ENCODE measurements at regions not wholly inside any gene's neighbourhood (a gene's known extent, or its start where the extent isn't known, plus 50 kb on each side); places are given as distances from the start of the nearest gene placed in this dataset.

GRCh38 chr6:169165561-169166300, 87.9 kb downstream of the THBS2 start:
- DNase-seq, result no peak

DNA sequence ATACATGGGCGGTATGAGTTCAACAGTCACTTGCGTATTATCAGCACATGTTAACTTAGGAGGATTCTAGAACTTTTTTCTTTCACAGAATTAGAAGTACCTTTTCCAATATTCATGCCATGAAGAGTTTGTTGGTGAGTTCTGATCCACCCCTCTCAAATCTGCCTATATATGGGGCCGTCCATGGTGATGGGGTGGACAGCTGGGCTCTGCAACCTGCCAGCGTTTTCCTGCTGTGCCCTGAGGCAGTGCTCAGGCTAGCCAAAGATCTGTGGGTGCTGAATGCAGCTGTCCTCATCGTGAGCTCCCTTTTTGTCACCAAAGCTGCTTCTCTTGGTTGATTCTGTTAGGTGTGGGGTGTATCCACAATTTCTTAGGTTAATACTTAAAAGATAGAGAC, 88.7 kb downstream of the THBS2 start:
- DNase-seq, result no peak

DNA sequence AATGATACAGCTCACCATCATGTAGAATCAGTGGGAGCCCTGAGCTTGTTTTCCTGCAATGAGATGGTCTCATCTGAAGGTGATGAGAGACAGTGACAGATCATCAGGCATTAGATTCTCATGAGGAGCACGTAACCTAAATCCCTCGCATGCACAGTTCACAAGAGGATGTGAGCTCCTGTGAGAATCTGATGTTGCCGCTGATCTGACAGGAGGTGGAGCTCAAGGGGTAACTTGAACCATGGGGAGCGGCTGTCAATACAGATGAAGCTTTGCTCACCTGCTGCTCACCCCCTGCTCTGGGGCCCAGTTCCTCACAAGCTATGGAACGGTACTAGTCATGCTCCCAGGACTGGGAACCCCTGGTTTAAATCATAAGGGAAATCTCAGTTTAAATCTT, 89.2 kb downstream of the THBS2 start:
- DNase-seq, result no peak

- DNase-seq, result no peak
Observed at GRCh38 chr6:169163411-169163901, 90.2 kb downstream of the THBS2 start.

DNA sequence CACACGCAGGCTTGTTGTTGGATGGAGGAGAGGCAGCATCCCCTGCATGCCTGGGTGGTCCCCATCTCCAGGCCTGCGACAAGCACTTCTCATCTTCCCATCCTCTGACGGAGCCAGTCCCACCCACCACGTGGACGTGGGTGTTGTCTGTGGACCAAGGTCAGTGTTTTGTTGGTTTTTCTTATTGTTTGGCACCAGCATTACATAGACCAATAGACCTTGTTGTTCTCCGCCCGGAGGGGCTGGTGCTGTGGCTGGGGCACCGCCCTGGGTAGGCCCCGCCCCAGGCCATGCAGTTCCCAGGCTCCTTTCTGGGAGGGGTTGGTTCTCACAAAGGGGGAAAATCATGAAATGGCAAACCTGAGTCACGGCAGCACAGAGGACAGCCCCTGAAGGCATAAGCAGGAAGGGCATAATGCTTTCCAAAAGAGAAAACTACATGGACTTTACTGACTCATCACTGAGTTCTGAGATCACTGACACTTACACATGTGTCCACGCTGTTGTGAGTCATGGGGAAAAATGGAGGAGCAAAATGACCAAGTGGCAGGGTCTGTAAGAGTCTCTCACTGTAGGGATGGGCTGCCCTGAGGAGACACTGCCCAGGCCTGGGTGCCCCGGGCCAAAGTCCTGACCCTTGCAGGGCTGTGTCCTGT, 90.8 kb downstream of the THBS2 start:
- DNase-seq, result no peak

DNA sequence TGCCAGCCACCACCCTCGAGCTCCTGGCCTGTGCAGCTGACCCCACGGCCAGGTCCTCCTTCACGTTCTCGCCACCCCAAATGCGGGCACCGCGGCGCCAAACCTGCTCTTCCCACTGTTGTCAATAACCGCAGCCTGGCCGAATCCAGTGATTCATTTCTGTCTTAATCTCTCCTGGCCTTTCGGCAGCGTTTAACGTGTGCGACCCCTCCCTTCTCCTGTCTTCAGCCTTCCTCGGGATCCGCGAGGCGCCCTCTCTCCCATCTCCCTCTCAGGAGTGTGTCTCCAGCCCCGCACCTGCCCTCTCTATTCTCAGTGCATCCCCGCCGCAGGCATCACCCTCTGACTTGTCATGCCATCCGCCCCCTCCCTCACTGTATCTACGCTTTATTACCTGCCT, 91.4 kb downstream of the THBS2 start:
- no peak for DNase-seq

GRCh38 chr6:169161572-169162167, 92.0 kb downstream of the THBS2 start:
- no peak for DNase-seq

DNA sequence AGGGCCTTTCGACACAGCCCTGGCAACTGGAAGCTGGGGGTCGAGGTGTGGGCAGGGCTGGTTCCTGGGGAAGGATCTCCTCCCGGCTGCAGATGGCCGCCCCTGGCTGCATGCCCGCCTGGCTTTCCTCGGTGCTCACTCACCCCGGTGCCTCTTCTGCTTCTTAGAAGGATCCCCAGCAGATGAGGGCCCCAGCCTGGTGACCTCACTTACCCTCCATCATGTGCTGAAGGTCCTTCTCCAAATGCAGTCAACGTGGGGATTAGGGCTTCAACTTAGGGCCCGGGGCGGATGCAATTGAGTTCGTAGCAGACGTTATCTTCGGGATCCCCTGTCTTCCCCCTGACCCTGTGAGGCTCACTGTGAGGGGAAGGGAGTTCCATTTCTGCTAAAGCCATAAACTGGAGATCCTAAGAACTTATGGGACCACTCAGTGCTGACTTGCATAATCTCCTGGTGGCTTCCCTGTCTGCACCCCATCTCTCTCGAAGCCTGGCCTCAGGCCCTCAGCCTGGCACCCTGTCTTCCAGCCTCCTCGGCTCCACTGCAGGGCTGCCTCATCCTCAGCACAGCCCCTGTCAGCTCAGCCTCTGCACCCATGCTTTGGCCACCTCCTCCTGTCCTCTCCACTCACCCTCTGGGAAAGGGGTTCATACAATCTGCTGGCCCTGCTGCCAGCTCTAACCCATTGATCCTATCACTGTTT, 92.6 kb downstream of the THBS2 start:
- DNase-seq, result no peak

DNA sequence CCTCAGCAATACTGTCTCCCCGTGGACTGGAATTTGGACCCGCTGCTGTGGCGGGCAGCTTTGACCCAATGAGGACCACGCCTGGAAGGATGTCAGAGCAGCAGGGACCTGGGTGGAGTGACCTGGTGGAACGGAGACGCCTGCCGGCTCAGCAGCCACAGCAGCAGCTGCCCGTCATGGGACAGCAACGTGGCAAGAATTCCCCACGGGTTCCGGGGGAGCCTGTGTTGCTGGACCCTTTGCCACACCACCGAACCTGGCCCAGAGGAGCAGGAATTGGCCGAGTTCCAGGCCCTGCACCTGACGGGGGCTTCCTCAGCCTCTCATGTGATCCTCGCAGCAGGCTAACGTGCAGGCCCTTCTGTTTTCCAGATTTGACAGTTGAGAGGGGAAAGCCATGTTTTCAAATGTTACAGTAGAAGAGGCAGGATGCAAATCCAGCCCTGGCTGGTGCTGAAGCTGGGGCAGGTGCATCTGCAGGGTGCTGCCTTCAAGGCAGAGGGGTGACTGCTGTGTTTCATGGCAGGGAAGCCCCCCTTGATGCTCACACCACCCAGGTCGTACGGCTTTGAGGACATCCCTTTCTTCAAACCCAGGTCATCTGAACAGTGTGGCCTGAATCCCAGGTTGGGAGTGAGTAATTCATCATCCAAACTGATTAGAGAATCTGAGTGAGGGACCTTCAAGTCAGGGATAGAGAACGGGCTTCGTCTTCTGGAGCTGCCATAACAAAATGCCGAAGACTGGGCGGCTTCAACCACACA, 93.4 kb downstream of the THBS2 start:
- DNase-seq, result no peak

- no peak for DNase-seq
Observed at GRCh38 chr6:169159331-169159730, 94.3 kb downstream of the THBS2 start.

DNA sequence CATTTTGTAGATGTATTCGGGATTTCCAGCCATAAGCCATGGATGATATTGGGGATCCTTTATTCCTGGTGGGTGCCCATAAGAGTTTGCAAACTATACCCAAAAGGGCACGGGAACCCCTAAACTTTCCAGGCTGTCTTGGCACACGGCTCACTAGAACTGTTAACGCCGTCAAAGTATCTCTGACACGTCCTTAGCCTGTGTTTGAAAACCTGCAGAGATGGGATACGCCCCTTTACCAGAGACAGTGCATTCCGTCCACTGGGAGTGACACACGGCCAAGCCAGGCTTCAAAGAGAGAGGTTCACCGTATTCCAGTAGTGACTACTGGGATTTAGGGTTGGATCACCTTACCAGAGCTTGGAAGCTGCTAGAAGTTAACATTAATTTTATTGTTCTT, 95.0 kb downstream of the THBS2 start:
- DNase-seq, result no peak

- DNase-seq, result no peak
Observed at GRCh38 chr6:169158174-169158573, 95.5 kb downstream of the THBS2 start.

GRCh38 chr6:169157197-169158148, 96.2 kb downstream of the THBS2 start:
- no peak for DNase-seq

DNA sequence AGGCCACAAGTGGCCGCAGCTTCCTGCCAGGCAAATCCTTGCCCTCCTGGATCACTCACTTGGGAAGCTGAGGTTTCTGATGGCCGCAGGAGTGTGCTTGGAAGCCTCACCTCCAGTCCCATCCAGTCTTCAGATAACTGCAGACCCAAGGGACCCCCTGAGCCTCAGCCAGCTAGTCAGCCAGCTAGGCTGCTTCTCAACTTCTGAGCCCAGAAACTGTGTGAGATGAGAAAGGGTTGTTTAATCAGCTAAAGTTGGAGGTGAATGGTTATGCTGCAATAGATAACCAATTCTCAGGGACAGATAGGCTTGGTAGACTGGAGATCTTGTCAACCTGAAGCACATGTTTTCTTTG, 96.9 kb downstream of the THBS2 start:
- DNase-seq, result no peak

GRCh38 chr6:169156108-169156792, 97.4 kb downstream of the THBS2 start:
- DNase-seq, result no peak

- DNase-seq, result no peak
Observed at GRCh38 chr6:169155481-169155880, 98.2 kb downstream of the THBS2 start.

GRCh38 chr6:169153401-169153800, 100.2 kb downstream of the THBS2 start:
- no peak for DNase-seq

GRCh38 chr6:169146521-169146920, 107.1 kb downstream of the THBS2 start:
- no peak for DNase-seq

- no peak for DNase-seq
Observed at GRCh38 chr6:169145991-169146501, 107.6 kb downstream of the THBS2 start.

DNA sequence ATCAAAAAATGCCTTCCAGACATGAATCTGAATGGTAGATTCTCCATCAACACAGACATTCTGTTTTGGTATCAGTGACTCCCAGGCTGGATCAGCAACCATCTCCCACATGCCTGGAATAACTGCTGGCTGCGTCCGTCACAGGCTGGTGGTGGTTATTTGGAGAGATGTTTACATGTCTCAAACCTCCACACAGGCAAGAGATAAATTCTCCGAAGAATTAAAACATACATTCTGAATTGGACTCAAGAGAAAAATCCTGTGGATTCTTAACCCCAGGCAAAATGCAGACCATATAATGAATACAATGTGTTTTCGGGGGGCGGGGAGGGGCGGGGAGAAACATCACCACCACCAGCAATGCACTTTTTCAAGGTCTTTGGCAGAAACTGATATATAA, 108.2 kb downstream of the THBS2 start:
- DNase-seq, result no peak

- DNase-seq, result no peak
Observed at GRCh38 chr6:169144356-169144755, 109.3 kb downstream of the THBS2 start.

Data from NCI-H2107 (cell line).